GM12865 (cell line): ENCODE measurements at regions not wholly inside any gene's neighbourhood (a gene's known extent, or its start where the extent isn't known, plus 50 kb on each side); places are given as distances from the start of the nearest gene placed in this dataset.
A peak's percentile ranks its signal among the peaks of the same experiment; 100 is the strongest.

Experiments
- DNase-seq: peaks from one replicate; pipeline ENCODE4 v3.0.0; 2010; ENCODE audit warnings: low read depth
- H3K4me3 ChIP-seq: 2 replicates; pipeline ENCODE4 v1.5.1; 2011; ENCODE audit warnings: mild to moderate bottlenecking, low read depth, low read length, control low read depth
- CTCF ChIP-seq: IDR thresholded peaks from 2 replicates; pipeline ENCODE4 v1.5.1; 2011; ENCODE audit warnings: low read length, control low read depth, low read depth, inconsistent platforms; ENCODE audit not compliant: insufficient read depth; ENCODE audit errors: missing control alignments

GRCh38 chr3:117518364-117518763 is 808.8 kb downstream of the TUSC7 start:
- DNase-seq, result no peak
- no peak for TF ChIP-seq CTCF
- no peak overlapping the region for H3K4me3 ChIP-seq

- no peak overlapping the region for H3K4me3 ChIP-seq
- TF ChIP-seq CTCF, result no peak
- no peak for DNase-seq
Observed at GRCh38 chr3:117519776-117520175, 810.2 kb downstream of the TUSC7 start.

DNA sequence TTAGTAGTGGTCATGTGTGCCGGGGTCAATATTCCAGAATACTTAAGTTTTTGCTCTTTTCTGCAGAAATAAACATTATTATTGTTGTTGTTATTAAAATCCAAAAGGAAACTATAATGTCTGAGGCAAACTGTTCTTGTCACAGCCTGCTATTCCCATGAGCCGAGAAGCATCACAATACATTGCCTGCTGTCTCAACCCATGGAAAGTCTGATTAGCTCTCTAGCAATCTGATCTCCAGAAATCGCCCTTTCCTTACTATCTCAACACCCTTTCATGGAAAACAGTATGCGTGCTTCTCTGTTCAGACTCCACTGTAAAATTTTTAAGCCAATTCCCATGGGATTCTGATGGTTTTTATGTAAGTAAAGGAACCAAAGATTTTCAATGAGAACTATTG is 811.0 kb downstream of the TUSC7 start:
- no peak for DNase-seq
- no peak for TF ChIP-seq CTCF
- no peak overlapping the region for H3K4me3 ChIP-seq

DNA sequence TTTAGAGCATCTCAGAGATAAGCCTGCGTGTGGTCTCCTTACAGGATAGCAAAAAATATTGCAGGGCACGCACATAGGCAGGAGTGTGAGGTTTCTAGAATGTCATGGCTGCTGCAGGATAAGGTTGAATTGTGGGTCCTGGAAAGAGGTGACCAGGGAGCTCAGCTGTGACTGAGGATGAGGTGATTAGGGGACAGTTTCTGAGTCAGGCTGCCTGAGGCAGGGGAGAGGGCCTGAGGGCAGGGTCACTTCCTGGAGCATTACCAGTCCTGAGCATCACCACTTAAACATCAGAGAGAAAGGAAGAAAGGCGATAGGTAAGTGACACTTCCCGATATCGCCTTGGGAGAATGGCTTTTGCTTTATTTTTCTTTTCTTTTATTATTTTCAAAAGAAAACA is 813.8 kb downstream of the TUSC7 start:
- DNase-seq, result no peak

GRCh38 chr3:117524890-117525289 is 815.3 kb downstream of the TUSC7 start:
- no peak for DNase-seq
- no peak for TF ChIP-seq CTCF

More for the DNA sequence above, 813.8 kb downstream of the TUSC7 start:
- no peak for TF ChIP-seq CTCF
- no peak overlapping the region for H3K4me3 ChIP-seq

GRCh38 chr3:117526470-117527079 is 817.0 kb downstream of the TUSC7 start:
- peak; percentile 57 for TF ChIP-seq CTCF
- DNase-seq, result peak; percentile 50

More at GRCh38 chr3:117524890-117525289, 815.3 kb downstream of the TUSC7 start:
- no peak overlapping the region for H3K4me3 ChIP-seq

GRCh38 chr3:117527346-117527745 is 817.8 kb downstream of the TUSC7 start:
- TF ChIP-seq CTCF, result no peak
- DNase-seq, result no peak
- H3K4me3 ChIP-seq, result no peak overlapping the region

More at GRCh38 chr3:117526470-117527079, 817.0 kb downstream of the TUSC7 start:
- no peak overlapping the region for H3K4me3 ChIP-seq
